Left ventricle myocardium inferior (tissue), 1 donor: ENCODE measurements at regions not wholly inside any gene's neighbourhood (a gene's known extent, or its start where the extent isn't known, plus 50 kb on each side); places are given as distances from the start of the nearest gene placed in this dataset.
"Not testable (repeated sequence)": the region's sequence is repeated elsewhere in the genome, so short reads cannot be mapped to it uniquely, and the experiment has no call there.

Experiments used
- DNase-seq: peaks from one replicate; pipeline ENCODE4 v3.0.0-alpha.2; 2020
- H3K27ac ChIP-seq: fragments of 200-600 bp; replicated peaks from 2 replicates; pipeline ENCODE4 v1.8.0; 2021
- H3K27me3 ChIP-seq: fragments of 200-600 bp; 2 replicates; pipeline ENCODE4 v1.8.0; 2021; ENCODE audit warnings: low read depth
- H3K36me3 ChIP-seq: fragments of 200-600 bp; 2 replicates; pipeline ENCODE4 v1.8.0; 2021
- H3K4me1 ChIP-seq: fragments of 200-600 bp; 2 replicates; pipeline ENCODE4 v1.8.0; 2021
- H3K4me3 ChIP-seq: fragments of 200-600 bp; 2 replicates; pipeline ENCODE4 v1.8.0; 2021; ENCODE audit warnings: mild to moderate bottlenecking, moderate library complexity
- H3K9me3 ChIP-seq: fragments of 200-600 bp; replicated peaks from 2 replicates; pipeline ENCODE4 v1.8.0; 2021
- intact Hi-C: fragments of 100-400 bp; cut with micrococcal nuclease; formaldehyde crosslinking; loops from one replicate; pipeline ENCODE4 v1.11.0; 2022
- TF ChIP-seq, protein P1 (sequence below): fragments of 200-600 bp; IDR thresholded peaks from 2 replicates; pipeline ENCODE4 v1.8.0; 2021; ENCODE audit warnings: antibody characterized with exemption, mild to moderate bottlenecking, borderline replicate concordance
- donor health status: DM: no; HTN: yes; CAD: no; lungs with severe emphysema.

DNA sequence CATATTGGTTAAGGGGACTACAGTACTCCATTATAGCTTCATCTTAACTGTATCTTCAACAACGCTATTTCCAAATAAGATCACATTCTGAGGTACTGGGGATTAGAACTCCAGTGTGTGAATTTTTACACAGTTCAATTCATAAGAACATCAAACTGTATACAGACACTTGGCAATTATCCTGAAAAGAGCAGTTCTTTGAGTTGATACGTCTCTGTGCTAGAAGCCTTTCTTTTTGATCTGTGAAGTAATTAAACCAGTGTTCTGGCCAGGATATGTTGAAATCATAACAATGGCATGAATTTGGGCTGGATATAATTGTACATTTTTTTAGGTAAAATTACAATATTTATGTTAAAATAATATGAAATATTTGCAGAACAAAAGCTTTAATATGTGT is 93.5 kb upstream of the ITPRID2 start:
- Histone ChIP-seq H3K36me3 (no peaks in the 10 kb centered on the region), H3K4me1 (no peaks in the 10 kb centered on the region), H3K9me3 (peaks cover 26% of the 10 kb centered on the region), H3K4me3 (no peak overlapping the region), H3K27me3 (no peaks in the 10 kb centered on the region), H3K27ac (no peak overlapping the region)
- intact Hi-C loops: no loop called here
- DNase-seq: no peak
- TF ChIP-seq, protein P1, sequence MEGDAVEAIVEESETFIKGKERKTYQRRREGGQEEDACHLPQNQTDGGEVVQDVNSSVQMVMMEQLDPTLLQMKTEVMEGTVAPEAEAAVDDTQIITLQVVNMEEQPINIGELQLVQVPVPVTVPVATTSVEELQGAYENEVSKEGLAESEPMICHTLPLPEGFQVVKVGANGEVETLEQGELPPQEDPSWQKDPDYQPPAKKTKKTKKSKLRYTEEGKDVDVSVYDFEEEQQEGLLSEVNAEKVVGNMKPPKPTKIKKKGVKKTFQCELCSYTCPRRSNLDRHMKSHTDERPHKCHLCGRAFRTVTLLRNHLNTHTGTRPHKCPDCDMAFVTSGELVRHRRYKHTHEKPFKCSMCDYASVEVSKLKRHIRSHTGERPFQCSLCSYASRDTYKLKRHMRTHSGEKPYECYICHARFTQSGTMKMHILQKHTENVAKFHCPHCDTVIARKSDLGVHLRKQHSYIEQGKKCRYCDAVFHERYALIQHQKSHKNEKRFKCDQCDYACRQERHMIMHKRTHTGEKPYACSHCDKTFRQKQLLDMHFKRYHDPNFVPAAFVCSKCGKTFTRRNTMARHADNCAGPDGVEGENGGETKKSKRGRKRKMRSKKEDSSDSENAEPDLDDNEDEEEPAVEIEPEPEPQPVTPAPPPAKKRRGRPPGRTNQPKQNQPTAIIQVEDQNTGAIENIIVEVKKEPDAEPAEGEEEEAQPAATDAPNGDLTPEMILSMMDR: no peak

DNA sequence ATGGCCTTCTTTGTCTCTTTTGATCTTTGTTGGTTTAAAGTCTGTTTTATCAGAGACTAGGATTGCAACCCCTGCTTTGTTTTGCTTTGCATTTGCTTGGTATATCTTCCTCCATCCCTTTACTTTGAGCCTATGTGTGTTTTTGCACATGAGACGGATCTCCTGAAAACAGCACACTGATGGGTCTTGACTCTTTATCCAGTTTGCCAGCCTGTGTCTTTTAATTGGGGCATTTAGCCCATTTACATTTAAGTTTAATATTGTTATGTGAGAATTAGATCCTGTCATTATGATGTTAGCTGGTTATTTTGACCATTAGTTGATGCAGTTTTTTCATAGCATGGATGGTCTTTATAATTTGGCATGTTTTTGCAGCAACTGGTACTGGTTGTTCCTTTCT is 89.2 kb upstream of the ITPRID2 start:
- H3K9me3 ChIP-seq: peaks cover 21% of the 10 kb centered on the region
- H3K27ac ChIP-seq, H3K4me3 ChIP-seq, H3K27me3 ChIP-seq, intact Hi-C loops, H3K36me3 ChIP-seq, DNase-seq: not testable (repeated sequence)
- peaks cover 17% of the 10 kb centered on the region for H3K4me1 ChIP-seq

DNA sequence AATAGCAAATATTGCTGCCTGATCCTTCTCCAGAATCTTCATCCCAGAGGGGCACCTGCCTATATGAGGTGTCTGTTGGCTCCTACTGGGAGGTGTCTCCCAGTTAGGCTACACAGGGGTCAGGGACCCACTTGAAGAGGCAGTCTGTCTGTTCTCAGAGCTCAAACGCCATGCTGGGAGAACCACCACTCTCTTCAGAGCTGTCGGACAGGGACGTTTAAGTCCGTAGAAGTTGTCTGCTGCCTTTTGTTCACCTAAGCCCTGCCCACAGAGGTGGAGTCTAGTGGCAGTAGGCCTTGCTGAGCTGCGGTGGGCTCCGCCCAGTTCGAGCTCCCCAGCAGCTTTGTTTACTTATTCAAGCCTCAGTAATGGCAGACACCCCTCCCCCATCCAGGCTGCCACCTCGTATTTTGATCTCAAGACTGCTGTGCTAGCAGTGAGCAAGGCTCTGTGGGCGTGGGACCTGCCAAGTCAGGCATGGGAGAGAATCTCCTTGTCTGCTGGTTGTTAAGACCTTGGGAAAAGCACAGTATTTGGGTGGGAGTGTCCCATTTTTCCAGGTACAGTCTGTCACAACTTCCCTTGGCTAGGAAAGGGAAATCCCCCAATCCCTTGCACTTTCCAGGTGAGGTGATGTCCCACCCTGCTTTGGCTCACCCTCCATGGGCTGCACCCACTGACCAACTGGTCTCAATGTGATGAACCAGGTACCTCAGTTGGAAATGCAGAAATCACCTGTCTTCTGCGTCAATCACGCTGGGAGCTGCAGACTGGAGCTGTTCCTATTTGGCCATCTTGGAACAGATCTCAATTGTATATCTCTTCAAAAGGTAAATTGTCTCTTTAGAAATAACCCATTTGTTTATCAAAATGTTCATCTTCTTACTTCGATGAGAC is 87.4 kb upstream of the ITPRID2 start:
- DNase-seq, H3K4me3 ChIP-seq, H3K27ac ChIP-seq, H3K36me3 ChIP-seq, H3K27me3 ChIP-seq, intact Hi-C loops: not testable (repeated sequence)
- peaks cover 17% of the 10 kb centered on the region for H3K4me1 ChIP-seq
- H3K9me3 ChIP-seq: peaks cover 21% of the 10 kb centered on the region

DNA sequence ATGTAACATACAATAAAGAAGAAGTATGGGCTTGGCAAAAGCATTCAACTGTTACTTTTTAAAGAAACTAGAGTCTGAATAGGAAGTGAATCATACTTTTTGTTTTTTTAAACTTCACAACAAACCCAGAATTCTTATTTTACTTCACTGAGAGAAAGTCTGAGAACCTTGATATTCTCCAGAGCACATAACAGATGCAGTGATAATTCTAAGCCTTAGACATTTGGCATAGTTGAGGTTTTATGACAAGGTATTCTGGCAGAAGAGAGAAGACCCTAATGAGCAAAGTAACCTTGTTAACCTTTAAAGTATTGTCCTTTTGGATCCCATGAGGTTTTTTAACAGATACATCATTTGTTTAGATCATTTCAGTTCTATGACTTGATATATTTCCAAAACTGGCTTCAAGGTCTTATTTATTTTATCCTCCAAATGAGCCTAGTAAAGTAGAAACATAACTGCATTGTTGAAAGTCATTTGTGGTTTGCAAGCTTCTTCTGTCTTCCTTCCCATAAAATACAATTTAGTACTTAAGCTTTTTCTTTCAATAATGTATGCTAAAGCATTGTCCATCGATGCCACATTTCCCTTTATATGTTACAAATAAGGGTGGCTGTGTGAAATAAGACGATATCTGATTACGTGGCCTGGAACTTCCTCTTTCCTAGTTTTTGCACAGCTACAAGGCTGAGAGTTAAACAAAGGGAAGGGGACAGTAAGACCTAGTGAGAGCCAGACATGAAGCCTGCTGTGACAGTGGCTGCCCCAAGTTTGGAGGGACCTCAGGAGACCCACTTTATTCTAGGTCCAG is 86.1 kb upstream of the ITPRID2 start:
- peak overlapping the region; percentile 44 for H3K27ac ChIP-seq

DNA sequence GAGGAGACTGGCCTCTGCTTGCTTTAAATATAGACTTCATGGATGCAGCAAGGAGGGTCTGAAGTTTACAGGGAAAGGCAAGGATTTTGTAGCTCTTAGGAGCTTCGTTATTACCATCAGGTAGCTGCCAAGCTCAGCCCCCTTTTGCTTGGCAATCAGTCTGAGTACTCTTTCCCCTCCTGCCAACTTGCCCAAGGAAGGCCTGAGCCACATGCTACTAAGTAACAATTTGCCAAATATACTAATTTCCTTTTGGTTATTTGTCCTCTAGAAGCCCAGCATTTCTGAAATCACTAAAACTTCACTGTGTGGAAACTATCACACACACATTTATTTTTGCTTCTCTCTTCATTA is 85.5 kb upstream of the ITPRID2 start:
- no peaks in the 10 kb centered on the region for H3K36me3 ChIP-seq
- H3K27ac ChIP-seq: peak overlapping the region; percentile 44
- H3K4me1 ChIP-seq: peaks cover 27% of the 10 kb centered on the region
- DNase-seq: no peak
- intact Hi-C loops: no loop called here
- TF ChIP-seq, protein P1: no peak
- H3K27me3 ChIP-seq: no peaks in the 10 kb centered on the region
- peaks cover 20% of the 10 kb centered on the region for H3K9me3 ChIP-seq
- no peak overlapping the region for H3K4me3 ChIP-seq

More for the DNA sequence above, 86.1 kb upstream of the ITPRID2 start:
- Histone ChIP-seq H3K4me3 (no peak overlapping the region), H3K4me1 (peaks cover 22% of the 10 kb centered on the region), H3K27me3 (no peaks in the 10 kb centered on the region), H3K9me3 (peaks cover 21% of the 10 kb centered on the region), H3K36me3 (no peaks in the 10 kb centered on the region)
- DNase-seq: no peak
- intact Hi-C loops: no loop called here
- TF ChIP-seq, protein P1: no peak

DNA sequence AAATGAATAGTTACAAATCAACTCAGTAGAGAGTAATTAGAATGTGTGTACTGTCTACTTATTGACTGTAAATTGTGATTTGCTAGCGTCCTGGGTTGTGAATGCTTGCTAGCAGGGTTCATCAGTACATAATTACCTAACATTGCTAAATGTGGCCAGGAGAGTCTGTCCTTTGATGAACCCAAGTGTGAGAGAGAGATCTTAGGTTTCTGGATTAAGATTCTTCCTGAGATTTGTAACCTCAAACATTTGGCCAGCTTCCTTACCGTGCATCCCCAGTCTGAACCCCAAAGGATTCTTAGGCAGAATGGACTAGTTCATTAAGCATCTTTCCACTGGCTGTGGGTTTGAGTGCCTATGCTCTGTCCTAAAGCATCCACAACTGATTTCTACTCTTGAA is 84.0 kb upstream of the ITPRID2 start:
- Histone ChIP-seq H3K4me1 (peaks cover 40% of the 10 kb centered on the region), H3K27ac (no peak overlapping the region)
- intact Hi-C loops: no loop called here

More for the DNA sequence above, 84.0 kb upstream of the ITPRID2 start:
- no peaks in the 10 kb centered on the region for H3K36me3 ChIP-seq
- TF ChIP-seq, protein P1: no peak
- H3K9me3 ChIP-seq: peaks cover 8% of the 10 kb centered on the region
- no peak for DNase-seq
- no peaks in the 10 kb centered on the region for H3K27me3 ChIP-seq
- no peak overlapping the region for H3K4me3 ChIP-seq
